ENCODE measurements at regions not wholly inside any gene's neighbourhood (a gene's known extent, or its start where the extent isn't known, plus 50 kb on each side); places are given as distances from the start of the nearest gene placed in this dataset.

DNA sequence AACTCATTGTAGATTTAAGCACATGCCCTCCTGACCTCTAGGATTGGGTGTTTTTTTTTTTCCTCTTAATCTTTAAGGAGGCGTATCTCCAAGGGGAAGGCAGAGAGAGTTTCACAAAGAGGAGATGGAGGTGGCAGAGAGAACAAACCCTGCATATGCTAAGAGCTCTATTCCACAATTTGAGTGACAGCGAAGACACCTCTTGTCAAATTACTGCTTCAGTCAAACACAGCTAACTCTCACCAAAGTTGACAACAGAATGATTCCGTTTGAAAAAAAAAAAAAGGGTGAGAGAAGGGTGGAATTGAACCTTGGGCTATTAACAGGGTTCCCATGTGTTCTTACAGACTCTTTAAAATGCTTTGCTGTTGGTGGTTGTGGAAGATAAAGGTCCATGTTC is 112.6 kb downstream of the NXPE2 start:
- H2AFZ ChIP-seq (replicated peaks), result no peak overlapping the region
- no peak overlapping the region for H3K4me2 ChIP-seq
- H3K36me3 ChIP-seq, result no peaks in the 10 kb centered on the region
- DNase-seq (ENCODE audit: low spot score), result no peak
- H4K20me1 ChIP-seq (ENCODE audit: low read depth), result no peaks in the 10 kb centered on the region
- no peaks in the 10 kb centered on the region for H3K79me2 ChIP-seq (ENCODE audit: low read depth)
- H3F3A ChIP-seq (ENCODE audit: low read depth), result no peaks in the 10 kb centered on the region
- no peak overlapping the region for H3K4me3 ChIP-seq
- H3K27me3 ChIP-seq, result no peaks in the 10 kb centered on the region
- peaks cover 12% of the 10 kb centered on the region for H3K4me1 ChIP-seq
- no peak overlapping the region for H3K4me3 Mint-ChIP-seq
- no peaks in the 10 kb centered on the region for H3K9me3 ChIP-seq (ENCODE audit: low read depth)
- H3K27ac ChIP-seq, result no peak overlapping the region
- no peaks in the 10 kb centered on the region for H3K36me3 Mint-ChIP-seq
- no peak for TF ChIP-seq EZH2 (IDR thresholded peaks at IDR 0.05)
- TF ChIP-seq, protein P1, sequence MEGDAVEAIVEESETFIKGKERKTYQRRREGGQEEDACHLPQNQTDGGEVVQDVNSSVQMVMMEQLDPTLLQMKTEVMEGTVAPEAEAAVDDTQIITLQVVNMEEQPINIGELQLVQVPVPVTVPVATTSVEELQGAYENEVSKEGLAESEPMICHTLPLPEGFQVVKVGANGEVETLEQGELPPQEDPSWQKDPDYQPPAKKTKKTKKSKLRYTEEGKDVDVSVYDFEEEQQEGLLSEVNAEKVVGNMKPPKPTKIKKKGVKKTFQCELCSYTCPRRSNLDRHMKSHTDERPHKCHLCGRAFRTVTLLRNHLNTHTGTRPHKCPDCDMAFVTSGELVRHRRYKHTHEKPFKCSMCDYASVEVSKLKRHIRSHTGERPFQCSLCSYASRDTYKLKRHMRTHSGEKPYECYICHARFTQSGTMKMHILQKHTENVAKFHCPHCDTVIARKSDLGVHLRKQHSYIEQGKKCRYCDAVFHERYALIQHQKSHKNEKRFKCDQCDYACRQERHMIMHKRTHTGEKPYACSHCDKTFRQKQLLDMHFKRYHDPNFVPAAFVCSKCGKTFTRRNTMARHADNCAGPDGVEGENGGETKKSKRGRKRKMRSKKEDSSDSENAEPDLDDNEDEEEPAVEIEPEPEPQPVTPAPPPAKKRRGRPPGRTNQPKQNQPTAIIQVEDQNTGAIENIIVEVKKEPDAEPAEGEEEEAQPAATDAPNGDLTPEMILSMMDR (IDR thresholded peaks at IDR 0.05), result no peak
- no peak for TF ChIP-seq EZH2phosphoT487 (IDR thresholded peaks at IDR 0.05)
- no peaks in the 10 kb centered on the region for H3K9me3 Mint-ChIP-seq
- H3K9ac ChIP-seq, result no peak overlapping the region
- H3K27ac Mint-ChIP-seq, result no peak overlapping the region
- H3K4me1 Mint-ChIP-seq, result peaks cover 10% of the 10 kb centered on the region
- H3K27me3 Mint-ChIP-seq (ENCODE audit: insufficient read depth, low read depth), result no peaks in the 10 kb centered on the region

DNA sequence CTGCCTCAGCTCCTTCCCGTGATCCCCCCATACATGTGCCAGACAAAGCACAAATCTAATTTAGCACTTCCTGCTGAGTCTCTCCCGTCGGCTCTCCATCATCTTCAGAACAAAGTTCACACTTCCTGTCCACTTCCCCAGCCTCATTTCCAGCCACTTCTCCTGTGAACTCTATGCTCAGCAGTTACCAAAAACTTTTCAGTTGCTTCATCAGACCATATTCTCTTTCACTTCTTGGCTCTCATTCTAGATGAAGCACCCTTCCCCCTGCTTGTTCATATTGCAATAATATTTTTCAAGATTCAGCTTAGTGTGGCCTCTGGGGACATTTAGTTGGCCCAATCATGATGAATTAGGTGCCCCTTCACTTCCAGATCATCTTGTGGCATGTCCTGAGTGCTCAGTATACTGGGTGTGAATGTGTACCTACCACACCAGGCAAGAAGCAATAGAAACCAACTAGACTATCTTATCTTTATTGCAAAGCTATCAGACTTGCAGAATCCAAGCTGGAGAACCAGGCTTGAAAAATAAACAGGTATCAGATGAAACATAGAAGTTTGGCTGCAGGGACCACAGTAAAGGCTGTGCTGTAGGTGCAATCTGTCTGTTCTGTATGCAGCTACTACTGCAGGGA is 115.8 kb downstream of the NXPE2 start:
- Histone ChIP-seq H2AFZ (replicated peaks) (no peak overlapping the region), H3K9me3 (ENCODE audit: low read depth) (no peaks in the 10 kb centered on the region), H3K9ac (no peak overlapping the region), H3K27ac (no peak overlapping the region), H3K4me2 (no peak overlapping the region), H3K4me3 (no peak overlapping the region), H3K27me3 (no peaks in the 10 kb centered on the region), H3K36me3 (no peaks in the 10 kb centered on the region), H3F3A (ENCODE audit: low read depth) (no peaks in the 10 kb centered on the region), H3K4me1 (peaks cover 6% of the 10 kb centered on the region), H4K20me1 (ENCODE audit: low read depth) (no peaks in the 10 kb centered on the region), H3K79me2 (ENCODE audit: low read depth) (no peaks in the 10 kb centered on the region)
- Mint-ChIP-seq H3K4me1 (peaks cover 6% of the 10 kb centered on the region), H3K27me3 (ENCODE audit: insufficient read depth, low read depth) (no peaks in the 10 kb centered on the region), H3K4me3 (no peak overlapping the region), H3K36me3 (no peaks in the 10 kb centered on the region), H3K27ac (no peak overlapping the region), H3K9me3 (no peaks in the 10 kb centered on the region)
- no peak for DNase-seq (ENCODE audit: low spot score)
- TF ChIP-seq, protein P1 (IDR thresholded peaks at IDR 0.05), result no peak
- TF ChIP-seq EZH2phosphoT487 (IDR thresholded peaks at IDR 0.05), result no peak
- no peak for TF ChIP-seq EZH2 (IDR thresholded peaks at IDR 0.05)

DNA sequence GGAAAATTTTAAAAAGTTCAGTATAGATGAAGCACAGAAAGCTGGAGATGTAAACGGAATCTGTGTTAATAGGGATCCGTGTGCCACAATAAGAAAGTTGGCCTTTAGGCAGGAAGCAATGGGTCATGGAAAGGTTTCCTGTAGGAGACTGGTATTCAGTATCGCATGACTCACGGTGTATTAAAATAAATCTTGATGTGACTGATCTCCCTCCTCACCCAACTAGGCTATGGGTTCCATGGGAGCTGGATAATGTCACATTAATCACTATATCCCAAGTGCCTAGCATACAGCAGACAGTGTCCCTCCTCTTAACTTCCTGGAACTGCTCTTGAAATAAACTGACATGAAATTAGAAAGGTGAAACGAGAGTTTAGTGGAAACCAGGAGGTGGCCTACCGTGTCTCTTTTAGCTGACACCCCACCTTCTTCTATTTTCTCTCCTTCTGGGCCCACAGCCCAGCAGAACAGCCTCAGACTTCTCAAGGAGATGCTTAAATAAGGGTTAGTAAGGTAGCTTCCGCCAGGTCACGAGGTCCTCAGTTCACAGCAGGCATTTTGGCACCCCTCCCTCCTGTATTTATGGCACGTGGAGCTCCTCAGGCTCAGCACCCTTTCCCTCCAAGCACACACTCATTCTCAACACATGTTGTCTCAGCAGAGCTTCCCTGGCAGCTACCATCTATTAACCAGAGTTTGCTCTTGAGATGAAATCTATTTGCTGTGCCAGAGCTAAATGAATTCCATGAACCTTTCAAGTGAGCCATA is 118.8 kb downstream of the NXPE2 start:
- H3K27ac Mint-ChIP-seq, result no peak overlapping the region
- H3K27me3 ChIP-seq, result no peaks in the 10 kb centered on the region
- no peak overlapping the region for H3K4me3 ChIP-seq
- H3K79me2 ChIP-seq (ENCODE audit: low read depth), result no peaks in the 10 kb centered on the region
- no peaks in the 10 kb centered on the region for H3K9me3 ChIP-seq (ENCODE audit: low read depth)
- H3K9ac ChIP-seq, result no peak overlapping the region
- no peak for DNase-seq (ENCODE audit: low spot score)
- TF ChIP-seq, protein P1 (IDR thresholded peaks at IDR 0.05), result no peak
- TF ChIP-seq EZH2phosphoT487 (IDR thresholded peaks at IDR 0.05) (no peak), EZH2 (IDR thresholded peaks at IDR 0.05) (no peak)
- H3K36me3 Mint-ChIP-seq, result no peaks in the 10 kb centered on the region
- H3K4me1 Mint-ChIP-seq, result peaks cover 13% of the 10 kb centered on the region
- no peaks in the 10 kb centered on the region for H3K9me3 Mint-ChIP-seq
- no peaks in the 10 kb centered on the region for H3F3A ChIP-seq (ENCODE audit: low read depth)
- H3K4me1 ChIP-seq, result peaks cover 12% of the 10 kb centered on the region
- H3K36me3 ChIP-seq, result no peaks in the 10 kb centered on the region
- no peaks in the 10 kb centered on the region for H4K20me1 ChIP-seq (ENCODE audit: low read depth)
- H3K27me3 Mint-ChIP-seq (ENCODE audit: insufficient read depth, low read depth), result peaks cover 5% of the 10 kb centered on the region
- no peak overlapping the region for H3K27ac ChIP-seq
- H2AFZ ChIP-seq (replicated peaks), result no peak overlapping the region
- H3K4me3 Mint-ChIP-seq, result no peak overlapping the region
- H3K4me2 ChIP-seq, result no peak overlapping the region

Measured in neural progenitor cell (in vitro differentiated cells).